Left ventricle myocardium inferior (tissue), 1 donor: ENCODE measurements at regions not wholly inside any gene's neighbourhood (a gene's known extent, or its start where the extent isn't known, plus 50 kb on each side); places are given as distances from the start of the nearest gene placed in this dataset.

Experiments used
- DNase-seq: peaks from one replicate; pipeline ENCODE4 v3.0.0-alpha.2; 2020
- H3K27ac ChIP-seq: fragments of 200-600 bp; replicated peaks from 2 replicates; pipeline ENCODE4 v1.8.0; 2021
- H3K27me3 ChIP-seq: fragments of 200-600 bp; 2 replicates; pipeline ENCODE4 v1.8.0; 2021; ENCODE audit warnings: low read depth
- H3K36me3 ChIP-seq: fragments of 200-600 bp; 2 replicates; pipeline ENCODE4 v1.8.0; 2021
- H3K4me1 ChIP-seq: fragments of 200-600 bp; 2 replicates; pipeline ENCODE4 v1.8.0; 2021
- H3K4me3 ChIP-seq: fragments of 200-600 bp; 2 replicates; pipeline ENCODE4 v1.8.0; 2021; ENCODE audit warnings: mild to moderate bottlenecking, moderate library complexity
- H3K9me3 ChIP-seq: fragments of 200-600 bp; replicated peaks from 2 replicates; pipeline ENCODE4 v1.8.0; 2021
- CTCF ChIP-seq: fragments of 200-600 bp; IDR thresholded peaks from 2 replicates; pipeline ENCODE4 v1.8.0; 2021; ENCODE audit warnings: antibody characterized with exemption, mild to moderate bottlenecking, borderline replicate concordance
- intact Hi-C: fragments of 100-400 bp; cut with micrococcal nuclease; formaldehyde crosslinking; loops from one replicate; pipeline ENCODE4 v1.11.0; 2022
- donor health status: DM: no; HTN: yes; CAD: no; lungs with severe emphysema.

DNA sequence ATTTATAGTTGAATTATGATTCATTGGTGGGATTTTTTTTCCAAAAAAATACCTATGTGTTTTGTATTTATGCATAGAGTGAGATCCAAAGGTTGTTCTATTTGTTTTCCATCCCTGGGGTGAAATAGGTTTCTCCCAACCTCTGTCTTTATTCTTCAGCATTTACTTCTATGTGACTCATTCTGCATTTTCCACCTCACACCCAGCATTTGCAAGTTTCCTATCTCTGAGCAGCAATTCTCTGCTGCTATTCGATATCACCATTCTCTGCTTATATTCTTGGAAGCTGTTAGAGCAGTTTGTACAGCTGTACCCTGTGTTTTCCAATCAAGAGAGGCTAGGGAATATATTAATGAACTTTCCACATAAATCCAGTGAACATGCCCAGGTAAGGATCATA is 538.9 kb downstream of the SNAPC1 start:
- no peak for DNase-seq
- Histone ChIP-seq H3K27ac (no peak overlapping the region), H3K36me3 (no peaks in the 10 kb centered on the region), H3K9me3 (no peaks in the 10 kb centered on the region), H3K4me1 (no peaks in the 10 kb centered on the region), H3K27me3 (no peaks in the 10 kb centered on the region), H3K4me3 (no peak overlapping the region)
- intact Hi-C loops, result no loop called here
- no peak for TF ChIP-seq CTCF

GRCh38 chr14:62301911-62302310 is 539.7 kb downstream of the SNAPC1 start:
- H3K4me3 ChIP-seq, result no peak overlapping the region
- intact Hi-C loops, result no loop called here
- no peak for TF ChIP-seq CTCF
- no peaks in the 10 kb centered on the region for H3K27me3 ChIP-seq
- DNase-seq, result no peak
- no peaks in the 10 kb centered on the region for H3K4me1 ChIP-seq
- no peaks in the 10 kb centered on the region for H3K36me3 ChIP-seq
- no peak overlapping the region for H3K27ac ChIP-seq
- H3K9me3 ChIP-seq, result no peaks in the 10 kb centered on the region

GRCh38 chr14:62303437-62303836 is 541.2 kb downstream of the SNAPC1 start:
- DNase-seq, result no peak
- H3K4me1 ChIP-seq, result no peaks in the 10 kb centered on the region
- TF ChIP-seq CTCF, result no peak
- no peak overlapping the region for H3K4me3 ChIP-seq
- H3K9me3 ChIP-seq, result no peaks in the 10 kb centered on the region
- intact Hi-C loops, result no loop called here
- H3K27ac ChIP-seq, result no peak overlapping the region
- no peaks in the 10 kb centered on the region for H3K36me3 ChIP-seq
- no peaks in the 10 kb centered on the region for H3K27me3 ChIP-seq

GRCh38 chr14:62304257-62304656 is 542.0 kb downstream of the SNAPC1 start:
- DNase-seq, result no peak
- H3K27ac ChIP-seq, result no peak overlapping the region
- intact Hi-C loops, result no loop called here
- no peaks in the 10 kb centered on the region for H3K4me1 ChIP-seq
- H3K27me3 ChIP-seq, result no peaks in the 10 kb centered on the region
- H3K9me3 ChIP-seq, result no peaks in the 10 kb centered on the region
- no peak for TF ChIP-seq CTCF
- H3K4me3 ChIP-seq, result no peak overlapping the region
- H3K36me3 ChIP-seq, result no peaks in the 10 kb centered on the region

DNA sequence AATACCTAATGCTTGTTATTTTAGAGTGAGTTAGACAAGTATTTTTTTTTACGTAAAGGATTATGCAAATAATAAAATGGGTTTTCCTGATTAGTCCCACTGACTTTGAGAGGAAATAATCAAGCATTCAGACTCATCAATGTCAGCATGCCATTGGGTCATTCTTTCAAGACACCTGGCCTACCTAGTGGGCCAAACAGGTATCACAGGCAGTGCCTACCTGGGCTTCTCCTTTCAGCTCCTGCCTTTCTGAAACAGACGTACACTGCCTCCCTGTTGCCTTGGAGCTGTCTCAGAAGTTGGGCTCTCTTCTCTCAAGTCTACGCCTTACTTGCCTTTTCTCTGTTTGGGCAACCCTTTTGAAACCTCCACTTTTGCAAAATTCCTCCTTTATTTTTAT is 545.6 kb downstream of the SNAPC1 start:
- TF ChIP-seq CTCF, result no peak
- Histone ChIP-seq H3K9me3 (no peaks in the 10 kb centered on the region), H3K27ac (no peak overlapping the region), H3K27me3 (no peaks in the 10 kb centered on the region), H3K4me1 (no peaks in the 10 kb centered on the region), H3K4me3 (no peak overlapping the region), H3K36me3 (no peaks in the 10 kb centered on the region)
- no peak for DNase-seq
- intact Hi-C loops, result no loop called here

- no peaks in the 10 kb centered on the region for H3K27me3 ChIP-seq
- DNase-seq, result no peak
These were observed 546.1 kb downstream of the SNAPC1 start for GRCh38 chr14:62308316-62308715.

More at GRCh38 chr14:62308316-62308715, 546.1 kb downstream of the SNAPC1 start:
- TF ChIP-seq CTCF, result no peak
- H3K27ac ChIP-seq, result no peak overlapping the region
- no peaks in the 10 kb centered on the region for H3K36me3 ChIP-seq
- H3K4me3 ChIP-seq, result no peak overlapping the region
- H3K9me3 ChIP-seq, result no peaks in the 10 kb centered on the region
- no peaks in the 10 kb centered on the region for H3K4me1 ChIP-seq
- intact Hi-C loops, result no loop called here
